ENCODE measurements at regions not wholly inside any gene's neighbourhood (a gene's known extent, or its start where the extent isn't known, plus 50 kb on each side); places are given as distances from the start of the nearest gene placed in this dataset.

- TF ChIP-seq CTCF (IDR thresholded peaks at IDR 0.05), result no peak
Observed at GRCh38 chr4:24262616-24263015, 321.7 kb downstream of the DHX15 start.

- TF ChIP-seq CTCF (IDR thresholded peaks at IDR 0.05), result no peak
Observed at GRCh38 chr4:24262084-24262483, 322.3 kb downstream of the DHX15 start.

DNA sequence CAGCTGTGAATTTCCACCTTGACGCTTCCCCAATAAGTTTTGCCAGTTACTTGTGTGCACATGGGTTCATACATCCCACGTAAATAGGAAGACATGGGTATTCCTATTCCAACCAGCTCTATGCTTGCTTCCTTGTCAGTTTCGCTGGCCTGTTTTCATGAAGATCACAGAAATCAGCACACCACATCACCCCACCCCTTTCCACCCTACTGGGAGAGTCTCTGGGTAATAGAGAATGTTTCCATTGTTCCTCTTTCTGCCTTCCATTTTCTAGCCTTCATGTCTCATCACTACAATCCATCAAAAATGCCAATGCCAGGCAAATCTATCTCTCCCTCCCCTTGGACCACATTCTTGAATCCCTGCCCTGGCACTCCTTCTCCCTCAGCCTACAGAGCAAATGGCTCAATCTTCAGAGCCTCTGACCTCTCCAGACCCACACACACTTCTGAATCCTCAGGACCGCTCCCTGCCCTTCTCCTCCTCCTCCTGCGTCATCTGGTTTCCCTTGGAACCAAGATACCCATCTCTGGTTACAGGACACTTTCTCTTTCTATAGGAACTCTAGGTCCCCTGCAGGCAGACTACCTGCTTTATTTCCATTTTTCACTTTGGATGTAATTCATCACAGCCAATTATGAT lies 323.3 kb downstream of the DHX15 start:
- no peak for TF ChIP-seq CTCF (IDR thresholded peaks at IDR 0.05)

GRCh38 chr4:24260133-24260715 lies 324.1 kb downstream of the DHX15 start:
- no peak for TF ChIP-seq CTCF (IDR thresholded peaks at IDR 0.05)

GRCh38 chr4:24256547-24256946 lies 327.8 kb downstream of the DHX15 start:
- TF ChIP-seq CTCF (IDR thresholded peaks at IDR 0.05), result no peak

DNA sequence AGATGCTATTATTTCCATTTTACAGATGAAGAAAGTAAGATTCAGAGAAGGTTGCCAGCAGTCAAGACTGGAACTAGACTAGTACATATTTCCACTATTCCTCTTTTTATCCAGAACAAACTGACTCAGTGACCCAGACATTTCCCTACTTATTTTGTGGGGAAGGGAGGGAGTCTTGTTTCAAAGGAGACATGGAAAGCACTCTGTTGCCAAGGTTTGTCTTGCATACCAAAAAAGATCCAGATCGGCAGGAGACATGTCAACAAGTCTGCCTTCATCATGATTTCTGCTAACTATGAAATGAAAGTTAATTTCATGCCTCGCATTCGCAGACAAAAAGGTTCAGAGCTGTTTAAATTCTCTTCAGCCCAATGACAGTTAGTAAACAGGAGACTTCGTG lies 328.3 kb downstream of the DHX15 start:
- no peak for TF ChIP-seq CTCF (IDR thresholded peaks at IDR 0.05)

- TF ChIP-seq CTCF (IDR thresholded peaks at IDR 0.05), result no peak
Observed at GRCh38 chr4:24252121-24252520, 332.2 kb downstream of the DHX15 start.

- no peak for TF ChIP-seq CTCF (IDR thresholded peaks at IDR 0.05)
Observed at GRCh38 chr4:24251589-24251988, 332.8 kb downstream of the DHX15 start.
